Breast epithelium (tissue), 4 donors: ENCODE measurements at regions not wholly inside any gene's neighbourhood (a gene's known extent, or its start where the extent isn't known, plus 50 kb on each side); places are given as distances from the start of the nearest gene placed in this dataset.

Experiments
- DNase-seq, 2 donors: peaks; one replicate each; pipeline ENCODE4 v3.0.0-alpha.2; 2019; ENCODE audit warnings: low spot score in 2 of 2
- H3K27ac ChIP-seq, 2 donors: fragments of 200-600 bp; sonication (generic) in 1 of 2; one replicate each; pipeline ENCODE4 v1.5.1; 2016 to 2019; ENCODE audit warnings: mild to moderate bottlenecking in 1 of 2
- H3K27me3 ChIP-seq, 2 donors: fragments of 200-600 bp; sonication (generic) in 1 of 2; one replicate each; pipeline versions ENCODE4 v1.5.1 to v1.6.0; 2017 to 2019; ENCODE audit warnings: control low read depth in 1 of 2, mild to moderate bottlenecking in 1 of 2
- H3K36me3 ChIP-seq: fragments of 200-600 bp; one replicate; pipeline ENCODE4 v1.5.1; 2019
- H3K4me1 ChIP-seq, 2 donors: fragments of 200-600 bp; sonication (generic); one replicate each; pipeline ENCODE4 v1.5.1; 2016 to 2019; ENCODE audit warnings: control low read depth in 1 of 2
- H3K4me3 ChIP-seq, 3 donors: fragments of 200-600 bp; sonication (generic); 1 replicate in 2 of 3; 2 replicates in 1 of 3; pipeline ENCODE4 v1.5.1; 2016 to 2019; ENCODE audit warnings: mild to moderate bottlenecking in 3 of 3, moderate library complexity in 2 of 3
- H3K9me3 ChIP-seq, 2 donors: fragments of 200-600 bp; sonication (generic) in 1 of 2; one replicate each; pipeline ENCODE4 v1.5.1; 2016 to 2019; ENCODE audit warnings: control low read depth in 1 of 2
- POLR2A ChIP-seq: fragments of 450-650 bp; IDR thresholded peaks from one replicate; pipeline ENCODE4 v1.6.1; 2016; ENCODE audit warnings: antibody characterized with exemption, mild to moderate bottlenecking, moderate library complexity
- POLR2AphosphoS5 ChIP-seq, 3 donors: sonication (generic); formaldehyde crosslinking; IDR thresholded peaks; one replicate each; pipeline ENCODE4 v1.6.1; 2017; ENCODE audit warnings: antibody characterized with exemption in 3 of 3
- intact Hi-C: fragments of 100-400 bp; cut with DNase I; formaldehyde crosslinking; loops from one replicate; pipeline ENCODE4 v1.15.1; 2023; ENCODE audit warnings: low total_unique reads
- TF ChIP-seq, protein P1 (sequence below), 3 donors: fragments of 450-650 bp; IDR thresholded peaks; one replicate each; pipeline ENCODE4 v1.5.1; 2016 to 2017; ENCODE audit warnings: antibody characterized with exemption in 3 of 3, mild to moderate bottlenecking in 3 of 3, moderate library complexity in 3 of 3

DNA sequence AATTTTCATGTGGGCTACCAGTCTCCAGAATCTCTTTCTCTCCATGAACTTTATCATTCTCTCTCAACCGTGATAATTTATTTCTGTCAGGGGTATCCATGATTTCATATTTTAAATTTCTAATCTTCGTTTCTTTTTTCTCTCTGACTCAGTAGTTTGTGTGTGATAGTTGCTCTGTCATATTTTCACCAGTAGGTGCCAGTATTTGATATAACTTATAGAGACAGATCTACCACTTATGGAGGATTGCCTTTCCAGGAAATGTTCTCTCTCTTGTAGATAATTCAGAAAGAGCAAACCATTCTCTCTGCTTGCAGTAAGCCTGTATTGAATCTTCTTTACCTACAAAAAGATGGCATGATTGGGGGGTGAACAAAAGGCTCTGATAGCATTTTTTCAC, 79.3 kb upstream of the DYNLT3 start:
- no peaks in the 10 kb centered on the region for H3K4me1 ChIP-seq
- DNase-seq: no peak
- no peak overlapping the region for H3K4me3 ChIP-seq
- H3K36me3 ChIP-seq: no peaks in the 10 kb centered on the region
- H3K9me3 ChIP-seq: no peaks in the 10 kb centered on the region
- no peak overlapping the region for H3K27ac ChIP-seq
- intact Hi-C loops: no loop called here
- H3K27me3 ChIP-seq: peaks cover 0 to 19% of the 10 kb centered on the region in 2 donors
- TF ChIP-seq, protein P1, sequence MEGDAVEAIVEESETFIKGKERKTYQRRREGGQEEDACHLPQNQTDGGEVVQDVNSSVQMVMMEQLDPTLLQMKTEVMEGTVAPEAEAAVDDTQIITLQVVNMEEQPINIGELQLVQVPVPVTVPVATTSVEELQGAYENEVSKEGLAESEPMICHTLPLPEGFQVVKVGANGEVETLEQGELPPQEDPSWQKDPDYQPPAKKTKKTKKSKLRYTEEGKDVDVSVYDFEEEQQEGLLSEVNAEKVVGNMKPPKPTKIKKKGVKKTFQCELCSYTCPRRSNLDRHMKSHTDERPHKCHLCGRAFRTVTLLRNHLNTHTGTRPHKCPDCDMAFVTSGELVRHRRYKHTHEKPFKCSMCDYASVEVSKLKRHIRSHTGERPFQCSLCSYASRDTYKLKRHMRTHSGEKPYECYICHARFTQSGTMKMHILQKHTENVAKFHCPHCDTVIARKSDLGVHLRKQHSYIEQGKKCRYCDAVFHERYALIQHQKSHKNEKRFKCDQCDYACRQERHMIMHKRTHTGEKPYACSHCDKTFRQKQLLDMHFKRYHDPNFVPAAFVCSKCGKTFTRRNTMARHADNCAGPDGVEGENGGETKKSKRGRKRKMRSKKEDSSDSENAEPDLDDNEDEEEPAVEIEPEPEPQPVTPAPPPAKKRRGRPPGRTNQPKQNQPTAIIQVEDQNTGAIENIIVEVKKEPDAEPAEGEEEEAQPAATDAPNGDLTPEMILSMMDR (IDR thresholded peaks at IDR 0.05): peak; percentile 20 to 57 (median 46)
- TF ChIP-seq POLR2A: no peak

DNA sequence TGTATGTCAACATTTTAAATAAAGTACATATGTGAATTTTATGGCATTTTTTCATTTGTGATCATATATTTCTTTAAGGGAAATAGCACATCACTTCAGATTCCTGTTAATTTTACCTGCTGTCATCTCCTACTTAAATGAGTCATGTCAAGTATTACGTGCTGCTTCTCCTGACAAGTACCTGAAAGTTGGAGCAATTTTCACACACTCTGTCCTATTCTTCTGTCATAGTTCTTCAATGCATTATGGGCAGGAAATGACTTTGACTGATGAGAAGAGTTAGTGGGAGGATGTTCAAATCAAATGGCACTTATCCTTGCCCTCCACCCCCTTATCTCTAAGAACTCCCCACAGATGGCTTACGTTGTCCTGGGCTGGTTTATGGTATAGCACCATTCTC, 64.2 kb upstream of the SYTL5 start:
- Histone ChIP-seq H3K4me3 (no peak overlapping the region), H3K27ac (no peak overlapping the region), H3K27me3 (peaks cover 0 to 33% of the 10 kb centered on the region in 2 donors), H3K36me3 (no peaks in the 10 kb centered on the region), H3K9me3 (no peaks in the 10 kb centered on the region), H3K4me1 (no peaks in the 10 kb centered on the region)
- TF ChIP-seq POLR2AphosphoS5 (IDR thresholded peaks at IDR 0.05) (no peak), POLR2A (no peak)
- TF ChIP-seq, protein P1 (IDR thresholded peaks at IDR 0.05): no peak
- DNase-seq: no peak
- intact Hi-C loops: no loop called here

DNA sequence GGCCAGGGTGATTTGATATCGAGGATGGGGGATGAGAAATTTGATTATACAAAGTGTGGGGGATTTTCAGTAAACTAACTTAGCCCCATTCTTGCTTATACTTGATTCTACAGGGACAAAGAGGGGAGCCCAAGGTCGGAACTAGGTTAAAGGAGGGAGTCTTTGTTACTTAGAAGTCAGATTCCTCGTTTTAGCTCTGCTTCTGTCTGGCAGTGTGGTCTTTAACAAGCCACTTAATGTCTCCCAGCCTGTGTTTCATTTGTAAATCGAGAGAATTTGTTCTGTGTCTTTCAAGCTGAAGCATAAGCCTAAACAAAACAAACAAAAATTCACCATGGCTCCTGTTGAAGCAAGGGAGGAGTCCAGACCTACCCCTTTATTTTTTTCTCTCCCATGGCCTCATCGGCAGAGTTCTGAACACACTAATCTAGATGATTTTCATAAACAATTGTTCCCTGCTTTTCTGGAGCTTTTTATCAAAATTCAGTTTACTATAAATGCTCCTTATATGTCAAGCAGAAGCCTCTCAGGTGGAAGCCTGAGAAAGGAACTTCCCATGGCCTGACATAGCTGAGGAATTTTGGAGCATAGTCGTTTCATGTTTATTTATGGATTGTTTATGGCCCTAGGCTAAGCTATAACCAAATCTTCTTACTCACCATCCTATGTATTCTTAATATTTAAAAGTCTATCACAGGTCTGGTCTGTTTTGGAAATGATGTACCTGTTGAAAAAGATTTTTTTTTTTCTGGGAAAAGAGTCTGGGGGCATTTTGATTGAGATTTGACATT, 62.6 kb upstream of the SYTL5 start:
- Histone ChIP-seq H3K9me3 (no peaks in the 10 kb centered on the region), H3K27ac (no peak overlapping the region), H3K4me3 (no peak overlapping the region), H3K4me1 (no peaks in the 10 kb centered on the region), H3K36me3 (no peaks in the 10 kb centered on the region), H3K27me3 (peaks cover 0 to 39% of the 10 kb centered on the region in 2 donors)
- intact Hi-C loops: no loop called here
- TF ChIP-seq, protein P1 (IDR thresholded peaks at IDR 0.05): no peak
- TF ChIP-seq POLR2A (no peak), POLR2AphosphoS5 (IDR thresholded peaks at IDR 0.05) (no peak)
- no peak for DNase-seq

DNA sequence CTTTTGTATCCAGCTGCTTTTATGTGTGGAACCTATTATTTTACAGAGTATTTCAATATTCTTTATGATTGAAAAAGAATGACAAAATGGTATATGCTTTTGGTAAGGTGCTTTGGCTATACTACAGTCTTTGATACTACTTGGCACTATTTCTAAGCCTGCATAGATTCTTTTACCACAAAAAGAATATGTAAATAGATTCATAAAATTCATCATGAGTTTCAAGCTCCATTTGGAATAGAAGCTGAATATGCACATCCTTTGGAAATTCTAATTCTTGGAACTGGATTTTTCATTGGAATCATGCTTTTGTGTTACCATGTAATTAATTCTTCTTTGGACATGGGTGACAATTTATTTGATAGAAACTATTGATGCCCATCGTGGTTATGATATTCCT, 60.2 kb upstream of the SYTL5 start:
- H3K9me3 ChIP-seq: no peaks in the 10 kb centered on the region
- no peaks in the 10 kb centered on the region for H3K36me3 ChIP-seq
- H3K27ac ChIP-seq: no peak overlapping the region
- H3K4me3 ChIP-seq: no peak overlapping the region
- no peak for DNase-seq
- TF ChIP-seq POLR2A (no peak), POLR2AphosphoS5 (IDR thresholded peaks at IDR 0.05) (no peak)
- TF ChIP-seq, protein P1 (IDR thresholded peaks at IDR 0.05): no peak
- peaks cover 0 to 41% of the 10 kb centered on the region in 2 donors for H3K27me3 ChIP-seq
- H3K4me1 ChIP-seq: no peaks in the 10 kb centered on the region
- intact Hi-C loops: no loop called here

DNA sequence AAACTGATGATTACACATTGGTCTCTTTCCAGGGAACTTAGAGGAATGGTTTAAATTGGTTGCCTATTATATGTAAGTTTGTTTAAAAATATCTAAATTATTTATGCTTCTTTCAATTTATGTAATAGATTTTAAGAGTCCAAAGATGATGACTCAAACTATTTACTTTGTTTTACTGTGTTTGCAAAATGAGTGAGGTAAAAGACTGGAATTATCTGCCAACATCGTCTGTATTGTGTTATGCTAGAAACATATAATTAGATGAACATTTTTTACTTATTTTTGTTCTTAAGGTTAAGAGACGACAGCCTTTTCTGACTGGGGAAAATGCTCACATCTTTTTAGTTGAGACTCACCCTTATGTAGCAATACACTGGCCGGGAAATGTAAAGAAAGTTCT, 51.1 kb upstream of the SYTL5 start:
- Histone ChIP-seq H3K27ac (no peak overlapping the region), H3K36me3 (no peaks in the 10 kb centered on the region), H3K4me1 (no peaks in the 10 kb centered on the region), H3K4me3 (no peak overlapping the region), H3K27me3 (peaks cover 0 to 18% of the 10 kb centered on the region in 2 donors), H3K9me3 (no peaks in the 10 kb centered on the region)
- TF ChIP-seq POLR2AphosphoS5 (IDR thresholded peaks at IDR 0.05) (no peak), POLR2A (no peak)
- TF ChIP-seq, protein P1 (IDR thresholded peaks at IDR 0.05): no peak
- DNase-seq: no peak
- intact Hi-C loops: no loop called here
